ENCODE measurements at regions not wholly inside any gene's neighbourhood (a gene's known extent, or its start where the extent isn't known, plus 50 kb on each side); places are given as distances from the start of the nearest gene placed in this dataset.
A peak's percentile ranks its signal among the peaks of the same experiment; 100 is the strongest.

DNA sequence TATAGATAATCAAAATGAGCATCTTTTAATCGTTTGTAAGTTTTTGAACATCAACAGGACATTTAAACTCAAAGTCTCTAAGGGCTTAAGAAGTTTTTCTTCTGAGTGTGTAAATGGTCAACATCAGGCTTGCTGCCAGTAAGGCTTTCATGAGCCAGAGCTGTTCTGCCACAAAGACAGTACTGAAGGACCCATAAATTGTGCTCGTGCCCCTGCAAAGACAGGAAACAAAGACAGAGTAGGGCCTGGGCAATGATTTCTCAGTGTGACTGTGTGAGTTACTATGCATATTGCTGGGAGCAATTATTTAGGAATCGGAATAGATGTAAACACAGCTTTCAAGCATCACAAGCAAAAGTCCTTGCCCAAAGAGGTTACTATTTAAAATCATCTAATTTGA, 300.0 kb downstream of the IDS start:
- TF ChIP-seq ZNF384 (IDR thresholded peaks at IDR 0.05; ENCODE audit: borderline replicate concordance, low read depth, low read length) (no peak), CHD1 (IDR thresholded peaks at IDR 0.05; ENCODE audit: low read depth, low read length) (no peak), ESRRA (IDR thresholded peaks at IDR 0.05; ENCODE audit: low read length) (no peak), POLR2AphosphoS5 (IDR thresholded peaks at IDR 0.05; ENCODE audit: low read length) (no peak), RUNX3 (IDR thresholded peaks at IDR 0.05; ENCODE audit: low read length) (no peak), CREB1 (IDR thresholded peaks at IDR 0.05; ENCODE audit: low read depth) (no peak), BACH1 (IDR thresholded peaks at IDR 0.05; ENCODE audit: borderline replicate concordance) (no peak), EED (IDR thresholded peaks at IDR 0.05; ENCODE audit: low read depth) (no peak), STAT1 (conservative IDR thresholded peaks at IDR 0.05) (no peak), GATAD2B (conservative IDR thresholded peaks at IDR 0.05; ENCODE audit: low read depth) (no peak), NFYA (IDR thresholded peaks at IDR 0.05; ENCODE audit: borderline replicate concordance, low read depth, low read length) (no peak), CEBPB (IDR thresholded peaks at IDR 0.05; ENCODE audit: borderline replicate concordance in 1 of 2, low read depth in 2 of 2, low read length in 2 of 2) (no peak), SRF (IDR thresholded peaks at IDR 0.05; ENCODE audit: low read depth in 2 of 2, low read length in 2 of 2) (no peak), KLF5 (IDR thresholded peaks at IDR 0.05; ENCODE audit: partially characterized antibody) (no peak), ZZZ3 (IDR thresholded peaks at IDR 0.05; ENCODE audit: control insufficient read depth, insufficient read length, low read depth) (no peak)
- TF ChIP-seq, protein P1, sequence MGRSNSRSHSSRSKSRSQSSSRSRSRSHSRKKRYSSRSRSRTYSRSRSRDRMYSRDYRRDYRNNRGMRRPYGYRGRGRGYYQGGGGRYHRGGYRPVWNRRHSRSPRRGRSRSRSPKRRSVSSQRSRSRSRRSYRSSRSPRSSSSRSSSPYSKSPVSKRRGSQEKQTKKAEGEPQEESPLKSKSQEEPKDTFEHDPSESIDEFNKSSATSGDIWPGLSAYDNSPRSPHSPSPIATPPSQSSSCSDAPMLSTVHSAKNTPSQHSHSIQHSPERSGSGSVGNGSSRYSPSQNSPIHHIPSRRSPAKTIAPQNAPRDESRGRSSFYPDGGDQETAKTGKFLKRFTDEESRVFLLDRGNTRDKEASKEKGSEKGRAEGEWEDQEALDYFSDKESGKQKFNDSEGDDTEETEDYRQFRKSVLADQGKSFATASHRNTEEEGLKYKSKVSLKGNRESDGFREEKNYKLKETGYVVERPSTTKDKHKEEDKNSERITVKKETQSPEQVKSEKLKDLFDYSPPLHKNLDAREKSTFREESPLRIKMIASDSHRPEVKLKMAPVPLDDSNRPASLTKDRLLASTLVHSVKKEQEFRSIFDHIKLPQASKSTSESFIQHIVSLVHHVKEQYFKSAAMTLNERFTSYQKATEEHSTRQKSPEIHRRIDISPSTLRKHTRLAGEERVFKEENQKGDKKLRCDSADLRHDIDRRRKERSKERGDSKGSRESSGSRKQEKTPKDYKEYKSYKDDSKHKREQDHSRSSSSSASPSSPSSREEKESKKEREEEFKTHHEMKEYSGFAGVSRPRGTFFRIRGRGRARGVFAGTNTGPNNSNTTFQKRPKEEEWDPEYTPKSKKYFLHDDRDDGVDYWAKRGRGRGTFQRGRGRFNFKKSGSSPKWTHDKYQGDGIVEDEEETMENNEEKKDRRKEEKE (IDR thresholded peaks at IDR 0.05): no peak
- TF ChIP-seq, protein P2, sequence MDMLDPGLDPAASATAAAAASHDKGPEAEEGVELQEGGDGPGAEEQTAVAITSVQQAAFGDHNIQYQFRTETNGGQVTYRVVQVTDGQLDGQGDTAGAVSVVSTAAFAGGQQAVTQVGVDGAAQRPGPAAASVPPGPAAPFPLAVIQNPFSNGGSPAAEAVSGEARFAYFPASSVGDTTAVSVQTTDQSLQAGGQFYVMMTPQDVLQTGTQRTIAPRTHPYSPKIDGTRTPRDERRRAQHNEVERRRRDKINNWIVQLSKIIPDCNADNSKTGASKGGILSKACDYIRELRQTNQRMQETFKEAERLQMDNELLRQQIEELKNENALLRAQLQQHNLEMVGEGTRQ (IDR thresholded peaks at IDR 0.05; ENCODE audit: borderline replicate concordance, low read depth, low read length): no peak
- Histone ChIP-seq H3K4me1 (ENCODE audit: control insufficient read depth, insufficient read depth, low read length) (no peaks in the 10 kb centered on the region), H2AFZ (ENCODE audit: control insufficient read depth, low read depth, low read length) (no peak overlapping the region), H3K27ac (ENCODE audit: control insufficient read depth, insufficient read depth) (peak overlapping the region; percentile 49), H3K9ac (ENCODE audit: control insufficient read depth, insufficient read depth, low read length) (no peak overlapping the region), H4K20me1 (ENCODE audit: control insufficient read depth, insufficient read depth) (no peaks in the 10 kb centered on the region), H3K27me3 (replicated peaks in 1 of 2; ENCODE audit: control insufficient read depth in 2 of 2, insufficient read depth in 2 of 2, low read length in 1 of 2) (no peaks in the 10 kb centered on the region), H3K4me2 (ENCODE audit: control insufficient read depth, insufficient read depth) (no peak overlapping the region; the same call in 1 of the 2 replicates), H3K79me2 (ENCODE audit: control insufficient read depth, insufficient read depth, low read length) (peaks cover 6% of the 10 kb centered on the region; the same call in 1 of the 2 replicates), H3K36me3 (ENCODE audit: control insufficient read depth in 2 of 2, insufficient read depth in 2 of 2, low read length in 1 of 2) (no peaks in the 10 kb centered on the region), H3K9me3 (replicated peaks; ENCODE audit: control insufficient read depth, insufficient read depth, low read length) (no peaks in the 10 kb centered on the region), H3K4me3 (no peak overlapping the region)
- CTCF ChIA-PET: interaction anchor here (1.2 to 2.5 kb wide), 4 partner anchors 66 to 185 kb away, joined by 3 to 17 read pairs (median 3); no protein-coding TSS in a partner anchor
- BruUV-seq (replicated peaks): no TSS peak
- 2% methylated on average over 3 of the region's 3 CpGs for WGBS (ENCODE audit: insufficient coverage, insufficient replicate concordance, low lambda C conversion rate, missing lambda C conversion rate)
- intact Hi-C loops (cut with micrococcal nuclease; ENCODE audit: unreplicated experiment): loop anchor here (10.0 kb wide), 2 partner anchors 590 to 680 kb away; partner anchors contain the start of gene MAGEA8
- FAIRE-seq (no peak), DNase-seq (ENCODE audit: low read depth, low spot score) (no peak), ATAC-seq (peak; percentile 14)
- POLR2A ChIA-PET: interaction anchor here (1.0 to 1.8 kb wide), 4 partner anchors 53 to 84 kb away, joined by 3 to 8 read pairs (median 5); no protein-coding TSS in a partner anchor
- in situ Hi-C loops (cut with MboI): no loop called here
- SMC1A ChIA-PET (ENCODE audit: uncharacterized antibody, unreplicated experiment): interaction anchor here (1.1 to 8.0 kb wide), 12 partner anchors 18 to 290 kb away, joined by 3 to 77 read pairs (median 12); no protein-coding TSS in a partner anchor
- RAD21 ChIA-PET (ENCODE audit: unreplicated experiment): interaction anchor here (0.6 to 6.7 kb wide), 12 partner anchors 14 to 202 kb away, joined by 3 to 47 read pairs (median 4); no protein-coding TSS in a partner anchor

Measured in GM12878 (cell line).